ENCODE measurements at regions not wholly inside any gene's neighbourhood (a gene's known extent, or its start where the extent isn't known, plus 50 kb on each side); places are given as distances from the start of the nearest gene placed in this dataset.

DNA sequence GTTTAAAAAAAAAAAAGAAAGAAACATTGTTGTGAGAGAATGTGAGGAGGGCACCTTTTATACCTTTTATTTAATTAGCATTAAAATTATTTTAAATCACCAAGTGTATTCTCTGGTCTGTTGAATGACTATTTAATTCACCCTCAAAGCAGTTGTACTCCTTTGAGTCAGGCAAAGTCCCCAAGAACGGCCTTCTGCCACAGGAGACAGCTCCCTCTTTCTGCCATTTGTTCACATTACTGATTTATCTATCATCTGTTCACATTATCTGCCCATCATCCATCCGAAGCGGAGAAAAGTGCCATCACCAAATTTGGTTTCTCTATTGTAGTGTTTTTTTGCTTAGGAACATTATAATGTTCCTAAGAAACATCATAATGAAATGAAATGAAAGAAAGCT, 240.7 kb upstream of the DPP10 start:
- SMC1A ChIA-PET (ENCODE audit: uncharacterized antibody, unreplicated experiment) = no interaction called here
- Histone ChIP-seq H3K4me3 (no peak overlapping the region), H3K4me2 (ENCODE audit: control insufficient read depth, insufficient read depth) (no peak overlapping the region), H3K79me2 (ENCODE audit: control insufficient read depth, insufficient read depth, low read length) (no peaks in the 10 kb centered on the region), H3K9ac (ENCODE audit: control insufficient read depth, insufficient read depth, low read length) (no peak overlapping the region), H3K27me3 (replicated peaks in 1 of 2; ENCODE audit: control insufficient read depth in 2 of 2, insufficient read depth in 2 of 2, low read length in 1 of 2) (no peaks in the 10 kb centered on the region), H3K27ac (ENCODE audit: control insufficient read depth, insufficient read depth) (no peak overlapping the region), H2AFZ (ENCODE audit: control insufficient read depth, low read depth, low read length) (no peak overlapping the region), H4K20me1 (ENCODE audit: control insufficient read depth, insufficient read depth) (no peaks in the 10 kb centered on the region), H3K36me3 (ENCODE audit: control insufficient read depth in 2 of 2, insufficient read depth in 2 of 2, low read length in 1 of 2) (no peaks in the 10 kb centered on the region), H3K4me1 (ENCODE audit: control insufficient read depth, insufficient read depth, low read length) (no peaks in the 10 kb centered on the region), H3K9me3 (replicated peaks; ENCODE audit: control insufficient read depth, insufficient read depth, low read length) (no peaks in the 10 kb centered on the region)
- FAIRE-seq = no peak
- TF ChIP-seq SMARCA5 (IDR thresholded peaks at IDR 0.05) (no peak), KDM1A (IDR thresholded peaks at IDR 0.05; ENCODE audit: borderline replicate concordance) (no peak), KLF5 (IDR thresholded peaks at IDR 0.05; ENCODE audit: partially characterized antibody) (no peak), STAT3 (IDR thresholded peaks at IDR 0.05; ENCODE audit: low read depth, low read length) (no peak), RAD21 (IDR thresholded peaks at IDR 0.05; ENCODE audit: insufficient read depth, low read depth, low read length) (peak; percentile 22; the same call in 1 of the 2 replicates), SMAD5 (IDR thresholded peaks at IDR 0.05; ENCODE audit: low read depth) (no peak), ZBED1 (IDR thresholded peaks at IDR 0.05; ENCODE audit: borderline replicate concordance) (no peak), RB1 (IDR thresholded peaks at IDR 0.05; ENCODE audit: borderline replicate concordance) (no peak), SMC3 (IDR thresholded peaks at IDR 0.05; ENCODE audit: borderline replicate concordance, low read length) (no peak), HDGF (IDR thresholded peaks at IDR 0.05) (no peak)
- TF ChIP-seq, protein P1, sequence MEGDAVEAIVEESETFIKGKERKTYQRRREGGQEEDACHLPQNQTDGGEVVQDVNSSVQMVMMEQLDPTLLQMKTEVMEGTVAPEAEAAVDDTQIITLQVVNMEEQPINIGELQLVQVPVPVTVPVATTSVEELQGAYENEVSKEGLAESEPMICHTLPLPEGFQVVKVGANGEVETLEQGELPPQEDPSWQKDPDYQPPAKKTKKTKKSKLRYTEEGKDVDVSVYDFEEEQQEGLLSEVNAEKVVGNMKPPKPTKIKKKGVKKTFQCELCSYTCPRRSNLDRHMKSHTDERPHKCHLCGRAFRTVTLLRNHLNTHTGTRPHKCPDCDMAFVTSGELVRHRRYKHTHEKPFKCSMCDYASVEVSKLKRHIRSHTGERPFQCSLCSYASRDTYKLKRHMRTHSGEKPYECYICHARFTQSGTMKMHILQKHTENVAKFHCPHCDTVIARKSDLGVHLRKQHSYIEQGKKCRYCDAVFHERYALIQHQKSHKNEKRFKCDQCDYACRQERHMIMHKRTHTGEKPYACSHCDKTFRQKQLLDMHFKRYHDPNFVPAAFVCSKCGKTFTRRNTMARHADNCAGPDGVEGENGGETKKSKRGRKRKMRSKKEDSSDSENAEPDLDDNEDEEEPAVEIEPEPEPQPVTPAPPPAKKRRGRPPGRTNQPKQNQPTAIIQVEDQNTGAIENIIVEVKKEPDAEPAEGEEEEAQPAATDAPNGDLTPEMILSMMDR (IDR thresholded peaks at IDR 0.05 in 2 of 3, conservative IDR thresholded peaks at IDR 0.05 in 1 of 3; ENCODE audit: control insufficient read depth in 2 of 3, extremely low read depth in 1 of 3, insufficient read depth in 1 of 3, low read depth in 3 of 3, low read length in 3 of 3) = peak in 1 of 3 experiments; percentile 22; a peak in 1 of 6 replicates
- TF ChIP-seq, protein P2, sequence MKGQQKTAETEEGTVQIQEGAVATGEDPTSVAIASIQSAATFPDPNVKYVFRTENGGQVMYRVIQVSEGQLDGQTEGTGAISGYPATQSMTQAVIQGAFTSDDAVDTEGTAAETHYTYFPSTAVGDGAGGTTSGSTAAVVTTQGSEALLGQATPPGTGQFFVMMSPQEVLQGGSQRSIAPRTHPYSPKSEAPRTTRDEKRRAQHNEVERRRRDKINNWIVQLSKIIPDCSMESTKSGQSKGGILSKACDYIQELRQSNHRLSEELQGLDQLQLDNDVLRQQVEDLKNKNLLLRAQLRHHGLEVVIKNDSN (IDR thresholded peaks at IDR 0.05; ENCODE audit: borderline replicate concordance, extremely low read length, insufficient read depth, low read depth, low read length) = no peak
- POLR2A ChIA-PET = no interaction called here
- intact Hi-C loops (cut with micrococcal nuclease; ENCODE audit: unreplicated experiment) = no loop called here
- RAD21 ChIA-PET (ENCODE audit: unreplicated experiment) = no interaction called here
- 35% methylated on average over 3 of the region's 3 CpGs for WGBS (ENCODE audit: insufficient coverage, insufficient replicate concordance, low lambda C conversion rate, missing lambda C conversion rate)
- CTCF ChIA-PET = interaction anchor here (1.4 kb wide), 1 partner anchor 11 kb away, joined by 3 read pairs; no protein-coding TSS in a partner anchor
- ATAC-seq = no peak
- BruUV-seq (replicated peaks) = no TSS peak
- in situ Hi-C loops (cut with MboI) = no loop called here
- DNase-seq (ENCODE audit: low read depth, low spot score) = no peak
